Psoas muscle (tissue), 7 donors: ENCODE measurements at regions not wholly inside any gene's neighbourhood (a gene's known extent, or its start where the extent isn't known, plus 50 kb on each side); places are given as distances from the start of the nearest gene placed in this dataset.
"Not testable (repeated sequence)": the region's sequence is repeated elsewhere in the genome, so short reads cannot be mapped to it uniquely, and the experiment has no call there.

Experiments used
- ATAC-seq, 4 donors: fragments of 200-7000 bp; cut with Tn5 transposase; one replicate each; pipeline ENCODE4 v1.9.1; 2020; ENCODE audit warnings: moderate library complexity in 3 of 4, mild to moderate bottlenecking in 2 of 4
- DNase-seq, 2 donors: peaks; one replicate each; pipeline ENCODE4 v3.0.0-alpha.2; 2020
- H3K27ac ChIP-seq: fragments of 200-600 bp; one replicate; pipeline ENCODE4 v1.8.0; 2022
- H3K27me3 ChIP-seq, 3 donors: fragments of 200-600 bp in 1 of 3; one replicate each; pipeline versions ENCODE4 v1.6.1 to v1.8.0; 2013 to 2022; ENCODE audit warnings: low read length in 2 of 3, mild to moderate bottlenecking in 2 of 3, moderate library complexity in 1 of 3; ENCODE audit not compliant: insufficient read depth in 3 of 3
- H3K36me3 ChIP-seq, 2 donors: fragments of 200-600 bp in 1 of 2; one replicate each; pipeline versions ENCODE4 v1.6.1 to v1.8.0; 2013 to 2022; ENCODE audit warnings: low read depth in 1 of 2, mild to moderate bottlenecking in 1 of 2, moderate library complexity in 1 of 2; ENCODE audit not compliant: insufficient read depth in 1 of 2
- H3K4me1 ChIP-seq: fragments of 200-600 bp; one replicate; pipeline ENCODE4 v1.8.0; 2022
- H3K4me3 ChIP-seq: fragments of 200-600 bp; one replicate; pipeline ENCODE4 v1.8.0; 2022; ENCODE audit warnings: mild to moderate bottlenecking
- H3K9me3 ChIP-seq: fragments of 200-600 bp; one replicate; pipeline ENCODE4 v1.8.0; 2022
- CTCF ChIP-seq: fragments of 200-600 bp; IDR thresholded peaks from one replicate; pipeline ENCODE4 v1.8.0; 2022; ENCODE audit warnings: antibody characterized with exemption
- WGBS, 3 donors: extraction: QIAGEN DNeasy Blood & Tissue Kit; methylation state at CpG; one replicate each; pipeline versions ENCODE4 v1.1.6 to v1.1.7; 2013; 5-methylcytosine and 5-hydroxymethylcytosine counted together
- intact Hi-C, 2 donors: fragments of 100-400 bp; cut with DNase I; formaldehyde crosslinking; loops; one replicate each; pipeline versions ENCODE4 v1.11.0 to v1.14.2; 2022
- donor health status: healthy with polysubstance abuse.
- donor health status: DM: no; HTN: no; CAD: no; lungs with moderate emphysema.
- donor health status: Bipolar disorder and iron deficiency.
- donor health status: healthy.
- donor health status: DM: yes; HTN: yes; CAD: no.
- donor health status: DM: no; HTN: no; CAD: no.
- donor health status: DM: yes; HTN: yes; CAD: no.

GRCh38 chr5:6108540-6108848, 269.9 kb downstream of the MED10 start:
- Histone ChIP-seq H3K27me3 (peaks cover 0 to 2% (median 0%) of the 10 kb centered on the region in 3 donors), H3K36me3 (no peaks in the 10 kb centered on the region), H3K4me3 (no peak overlapping the region), H3K4me1 (no peaks in the 10 kb centered on the region), H3K9me3 (no peaks in the 10 kb centered on the region), H3K27ac (no peak overlapping the region)
- intact Hi-C loops: no loop called here
- no peak for DNase-seq
- TF ChIP-seq CTCF: no peak
- no peak for ATAC-seq
- WGBS, 3 donors: 65 to 70% (median 68%) methylated on average over 5 of the region's 5 CpGs

GRCh38 chr5:6107675-6108539, 270.4 kb downstream of the MED10 start:
- Histone ChIP-seq H3K27ac (no peak overlapping the region), H3K4me3 (no peak overlapping the region), H3K36me3 (no peaks in the 10 kb centered on the region), H3K27me3 (peaks cover 0 to 2% (median 0%) of the 10 kb centered on the region in 3 donors), H3K9me3 (no peaks in the 10 kb centered on the region), H3K4me1 (no peaks in the 10 kb centered on the region)
- TF ChIP-seq CTCF: no peak
- ATAC-seq (no peak), DNase-seq (no peak)
- WGBS, 3 donors: 51 to 64% (median 57%) methylated on average over 13 of the region's 13 CpGs
- intact Hi-C loops: no loop called here

- H3K9me3 ChIP-seq: no peaks in the 10 kb centered on the region
- peaks cover 0 to 2% (median 0%) of the 10 kb centered on the region in 3 donors for H3K27me3 ChIP-seq
- no peak for ATAC-seq
- DNase-seq: no peak
- no peak for TF ChIP-seq CTCF
- intact Hi-C loops: no loop called here
- H3K4me1 ChIP-seq: no peaks in the 10 kb centered on the region
- H3K4me3 ChIP-seq: no peak overlapping the region
- no peak overlapping the region for H3K27ac ChIP-seq
- H3K36me3 ChIP-seq: no peaks in the 10 kb centered on the region
- 83 to 87% (median 84%) methylated on average over 6 of the region's 6 CpGs for WGBS, 3 donors
Measured at GRCh38 chr5:6106756-6107155, 271.6 kb downstream of the MED10 start.

- H3K4me1 ChIP-seq: no peaks in the 10 kb centered on the region
- H3K27ac ChIP-seq: no peak overlapping the region
- H3K9me3 ChIP-seq: no peaks in the 10 kb centered on the region
- intact Hi-C loops: no loop called here
- no peak for ATAC-seq
- H3K36me3 ChIP-seq: no peaks in the 10 kb centered on the region
- no peak for TF ChIP-seq CTCF
- peaks cover 0 to 2% (median 0%) of the 10 kb centered on the region in 3 donors for H3K27me3 ChIP-seq
- H3K4me3 ChIP-seq: no peak overlapping the region
- 44 to 59% (median 57%) methylated on average over 4 of the region's 4 CpGs for WGBS, 3 donors
- DNase-seq: no peak
Measured at GRCh38 chr5:6105320-6105719, 273.0 kb downstream of the MED10 start.

- no peak for TF ChIP-seq CTCF
- ATAC-seq (no peak), DNase-seq (no peak)
- no peaks in the 10 kb centered on the region for H3K9me3 ChIP-seq
- H3K27ac ChIP-seq: no peak overlapping the region
- no peak overlapping the region for H3K4me3 ChIP-seq
- H3K4me1 ChIP-seq: no peaks in the 10 kb centered on the region
- intact Hi-C loops: no loop called here
- H3K27me3 ChIP-seq: no peaks in the 10 kb centered on the region
- H3K36me3 ChIP-seq: no peaks in the 10 kb centered on the region
- 28 to 31% (median 28%) methylated on average over 3 of the region's 3 CpGs for WGBS, 3 donors
Measured at GRCh38 chr5:6096101-6096500, 282.2 kb downstream of the MED10 start.

GRCh38 chr5:6094180-6094579, 284.2 kb downstream of the MED10 start:
- ATAC-seq, DNase-seq, H3K36me3 ChIP-seq, H3K27ac ChIP-seq, intact Hi-C loops, H3K27me3 ChIP-seq, H3K9me3 ChIP-seq, H3K4me1 ChIP-seq, H3K4me3 ChIP-seq: not testable (repeated sequence)
- WGBS, 3 donors: 33 to 58% (median 57%) methylated on average over 1 of the region's 1 CpG
